ENCODE measurements at regions not wholly inside any gene's neighbourhood (a gene's known extent, or its start where the extent isn't known, plus 50 kb on each side); places are given as distances from the start of the nearest gene placed in this dataset.

DNA sequence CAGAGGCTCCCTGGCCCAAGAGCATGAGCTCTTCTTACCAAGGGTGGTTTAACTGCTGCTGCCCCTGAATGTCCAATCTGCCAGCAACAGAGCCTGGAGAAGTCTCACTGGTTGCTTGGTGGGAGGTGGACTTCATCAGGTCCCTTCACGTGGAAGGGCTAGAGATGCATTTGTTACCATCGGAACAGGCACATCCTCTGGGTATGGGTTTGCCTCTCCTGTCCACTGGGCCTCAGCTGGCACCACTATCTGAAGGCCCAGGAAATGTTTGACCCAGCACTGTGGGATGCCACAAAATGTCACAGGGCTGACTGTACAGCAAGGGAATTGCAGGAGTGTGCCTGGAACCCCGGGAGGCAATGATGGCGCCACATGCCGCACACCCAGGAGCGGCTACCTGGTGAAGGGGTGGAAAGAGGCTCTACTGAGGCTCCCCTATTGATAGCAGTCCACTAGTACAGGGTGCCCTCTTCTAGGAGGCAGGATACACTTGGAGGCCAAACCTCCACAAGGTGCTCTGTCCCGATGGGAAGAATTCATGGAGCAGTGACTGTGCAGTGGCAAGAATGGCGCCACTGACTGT lies 603.1 kb upstream of the MGMT start:
- TF ChIP-seq, protein P1, sequence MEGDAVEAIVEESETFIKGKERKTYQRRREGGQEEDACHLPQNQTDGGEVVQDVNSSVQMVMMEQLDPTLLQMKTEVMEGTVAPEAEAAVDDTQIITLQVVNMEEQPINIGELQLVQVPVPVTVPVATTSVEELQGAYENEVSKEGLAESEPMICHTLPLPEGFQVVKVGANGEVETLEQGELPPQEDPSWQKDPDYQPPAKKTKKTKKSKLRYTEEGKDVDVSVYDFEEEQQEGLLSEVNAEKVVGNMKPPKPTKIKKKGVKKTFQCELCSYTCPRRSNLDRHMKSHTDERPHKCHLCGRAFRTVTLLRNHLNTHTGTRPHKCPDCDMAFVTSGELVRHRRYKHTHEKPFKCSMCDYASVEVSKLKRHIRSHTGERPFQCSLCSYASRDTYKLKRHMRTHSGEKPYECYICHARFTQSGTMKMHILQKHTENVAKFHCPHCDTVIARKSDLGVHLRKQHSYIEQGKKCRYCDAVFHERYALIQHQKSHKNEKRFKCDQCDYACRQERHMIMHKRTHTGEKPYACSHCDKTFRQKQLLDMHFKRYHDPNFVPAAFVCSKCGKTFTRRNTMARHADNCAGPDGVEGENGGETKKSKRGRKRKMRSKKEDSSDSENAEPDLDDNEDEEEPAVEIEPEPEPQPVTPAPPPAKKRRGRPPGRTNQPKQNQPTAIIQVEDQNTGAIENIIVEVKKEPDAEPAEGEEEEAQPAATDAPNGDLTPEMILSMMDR (IDR thresholded peaks at IDR 0.05): no peak
- no peak for TF ChIP-seq POLR2A (IDR thresholded peaks at IDR 0.05)
